C4-2B (cell line): ENCODE measurements at regions not wholly inside any gene's neighbourhood (a gene's known extent, or its start where the extent isn't known, plus 50 kb on each side); places are given as distances from the start of the nearest gene placed in this dataset.

Source experiments
- H3K27ac ChIP-seq: fragments of 450-650 bp; 2 replicates; pipeline ENCODE4 v1.5.1; 2017
- ZFX ChIP-seq: fragments of 450-650 bp; IDR thresholded peaks from 2 replicates; pipeline ENCODE4 v1.6.1; 2017
- TF ChIP-seq, protein P1 (sequence below): fragments of 450-650 bp; conservative IDR thresholded peaks from 2 replicates; pipeline ENCODE4 v1.5.1; 2017; ENCODE audit warnings: mild to moderate bottlenecking

DNA sequence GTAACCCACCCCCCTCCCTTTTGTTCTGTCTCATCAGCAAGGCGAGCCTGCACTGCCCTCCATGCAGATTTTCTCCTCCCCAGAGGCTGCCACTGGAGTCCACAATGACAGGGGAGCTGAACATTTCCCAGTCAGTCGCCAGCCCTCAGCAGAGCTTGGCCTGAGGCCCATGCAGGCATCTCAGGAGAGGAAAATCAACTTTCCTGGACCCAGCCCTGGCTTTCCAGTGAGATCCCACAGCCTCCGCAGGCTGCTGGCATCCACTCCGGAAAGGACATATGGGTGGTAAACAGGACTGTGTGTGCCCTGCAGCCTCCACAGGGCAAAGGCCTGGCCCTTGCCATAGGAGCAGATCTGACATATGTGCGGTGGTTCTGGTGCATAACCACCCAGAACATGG is 253.8 kb downstream of the TNS1 start:
- no peak overlapping the region for H3K27ac ChIP-seq

DNA sequence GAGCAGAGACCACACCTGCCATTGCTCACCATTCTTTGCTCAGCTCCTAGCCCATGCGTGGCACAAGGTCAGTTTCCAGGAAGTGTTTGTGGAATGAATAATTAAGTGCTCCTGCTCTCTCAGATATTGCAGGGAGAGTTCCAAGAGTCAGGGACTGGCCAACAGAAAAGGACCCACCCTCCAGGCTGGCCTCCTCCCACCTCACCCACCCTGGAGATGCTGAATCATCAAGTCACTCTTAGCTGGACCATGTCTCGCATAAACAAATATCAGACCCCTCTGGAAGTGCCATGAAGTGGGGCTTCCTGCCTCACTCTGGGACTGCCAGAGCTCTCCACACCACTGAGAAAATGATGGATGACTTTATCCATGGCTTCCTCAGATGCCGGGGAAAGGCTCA is 256.0 kb downstream of the TNS1 start:
- no peak for TF ChIP-seq ZFX
- TF ChIP-seq, protein P1, sequence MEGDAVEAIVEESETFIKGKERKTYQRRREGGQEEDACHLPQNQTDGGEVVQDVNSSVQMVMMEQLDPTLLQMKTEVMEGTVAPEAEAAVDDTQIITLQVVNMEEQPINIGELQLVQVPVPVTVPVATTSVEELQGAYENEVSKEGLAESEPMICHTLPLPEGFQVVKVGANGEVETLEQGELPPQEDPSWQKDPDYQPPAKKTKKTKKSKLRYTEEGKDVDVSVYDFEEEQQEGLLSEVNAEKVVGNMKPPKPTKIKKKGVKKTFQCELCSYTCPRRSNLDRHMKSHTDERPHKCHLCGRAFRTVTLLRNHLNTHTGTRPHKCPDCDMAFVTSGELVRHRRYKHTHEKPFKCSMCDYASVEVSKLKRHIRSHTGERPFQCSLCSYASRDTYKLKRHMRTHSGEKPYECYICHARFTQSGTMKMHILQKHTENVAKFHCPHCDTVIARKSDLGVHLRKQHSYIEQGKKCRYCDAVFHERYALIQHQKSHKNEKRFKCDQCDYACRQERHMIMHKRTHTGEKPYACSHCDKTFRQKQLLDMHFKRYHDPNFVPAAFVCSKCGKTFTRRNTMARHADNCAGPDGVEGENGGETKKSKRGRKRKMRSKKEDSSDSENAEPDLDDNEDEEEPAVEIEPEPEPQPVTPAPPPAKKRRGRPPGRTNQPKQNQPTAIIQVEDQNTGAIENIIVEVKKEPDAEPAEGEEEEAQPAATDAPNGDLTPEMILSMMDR = no peak
- no peak overlapping the region for H3K27ac ChIP-seq

More for the DNA sequence above, 253.8 kb downstream of the TNS1 start:
- no peak for TF ChIP-seq ZFX
- TF ChIP-seq, protein P1 = no peak

DNA sequence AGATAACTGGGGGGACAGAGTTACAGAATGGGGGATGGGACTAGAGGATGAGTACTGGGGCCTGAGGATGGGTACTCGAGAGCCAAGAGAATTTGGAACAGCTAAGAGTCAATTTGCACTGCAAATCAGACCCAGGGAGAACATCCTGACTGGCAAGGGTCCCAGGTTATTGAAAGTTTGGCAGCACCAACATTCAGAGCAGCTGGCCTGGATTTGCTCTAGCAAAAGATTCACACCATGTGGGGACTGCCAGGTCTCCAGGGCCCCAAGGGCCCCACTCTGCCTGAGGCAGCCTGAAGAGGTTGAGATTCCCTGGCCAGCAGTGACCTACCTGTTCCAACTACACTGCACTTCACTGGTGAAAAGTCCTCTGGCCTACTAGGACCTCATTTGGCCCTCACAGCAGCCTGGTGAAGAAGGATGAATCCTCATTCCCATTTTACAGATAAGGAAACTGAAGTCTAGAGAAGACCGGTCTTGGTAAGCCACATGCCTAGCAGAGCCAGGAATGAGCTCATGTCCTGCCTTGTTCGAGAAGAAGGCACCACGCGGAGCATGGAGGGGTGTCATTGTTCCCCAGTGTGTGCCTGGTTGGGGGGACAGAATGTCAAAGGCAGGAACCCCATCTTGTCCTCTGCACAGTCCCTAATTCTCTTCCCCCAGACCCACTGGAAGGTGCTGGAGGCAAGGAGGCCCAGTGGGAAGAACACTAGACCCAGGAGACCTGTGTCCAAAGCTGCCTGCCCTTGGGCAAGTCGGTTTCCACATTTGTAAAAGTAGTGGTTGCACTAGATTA is 258.6 kb downstream of the TNS1 start:
- TF ChIP-seq, protein P1 = no peak
- no peak for TF ChIP-seq ZFX
- H3K27ac ChIP-seq = no peak overlapping the region

DNA sequence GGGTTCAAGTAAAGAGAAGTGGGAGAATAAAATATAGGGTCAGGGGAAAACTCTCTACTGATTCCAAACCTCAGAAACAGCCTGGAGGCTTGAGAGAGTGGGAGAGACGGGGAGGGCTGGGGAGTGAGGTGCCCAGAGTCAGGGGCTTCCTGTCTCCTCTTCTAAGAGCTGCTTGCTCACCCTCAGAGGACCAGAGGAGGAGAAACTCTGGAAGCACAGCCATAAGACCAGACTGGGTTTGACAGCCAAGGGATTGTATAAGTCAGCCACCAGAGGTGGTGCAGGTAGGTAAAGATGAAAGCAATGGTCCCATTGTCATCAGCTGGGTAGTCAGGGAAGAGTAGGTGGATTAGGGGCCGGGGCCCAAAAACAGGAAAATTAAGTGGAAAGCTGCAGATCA is 259.4 kb downstream of the TNS1 start:
- H3K27ac ChIP-seq = no peak overlapping the region
- no peak for TF ChIP-seq ZFX
- TF ChIP-seq, protein P1 = no peak

DNA sequence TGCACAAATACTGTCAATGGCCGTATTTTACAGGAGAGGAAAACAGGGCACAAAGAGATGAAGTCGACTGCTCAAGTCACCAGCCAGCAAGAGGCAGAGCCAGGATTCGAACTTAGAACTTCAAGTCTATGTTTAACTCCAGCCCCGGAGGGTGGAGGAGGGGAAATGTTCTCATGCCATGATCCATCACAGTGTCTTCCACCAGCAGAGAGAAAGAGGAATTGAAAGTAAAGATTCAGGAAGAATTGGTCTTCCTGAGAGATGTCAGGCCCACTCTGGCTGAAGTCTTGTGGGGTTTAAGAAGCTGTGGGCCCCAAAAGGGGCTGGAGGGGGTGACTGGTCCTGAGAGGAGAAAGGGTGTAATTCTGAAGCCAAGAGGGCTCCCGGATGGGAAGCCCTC is 260.0 kb downstream of the TNS1 start:
- TF ChIP-seq ZFX = no peak
- TF ChIP-seq, protein P1 = no peak

DNA sequence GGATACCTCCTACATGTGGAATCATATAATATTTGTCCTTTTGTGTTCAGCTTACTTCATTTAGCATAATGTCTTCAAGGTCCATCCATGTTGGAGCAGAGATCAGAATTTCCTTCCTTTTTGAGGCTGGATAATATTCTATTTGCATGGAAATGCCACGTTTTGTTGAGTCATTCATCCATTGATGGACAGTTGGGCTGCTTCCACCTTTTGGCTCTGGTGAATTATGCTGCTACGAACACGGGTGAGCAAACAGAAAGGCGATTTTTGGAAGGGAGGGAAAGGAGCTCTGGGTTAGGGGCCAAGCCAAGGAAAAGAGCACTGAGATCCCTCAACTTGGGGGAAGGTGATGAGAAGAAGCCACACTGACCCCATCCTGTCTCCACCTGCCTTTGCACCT is 260.5 kb downstream of the TNS1 start:
- TF ChIP-seq, protein P1 = no peak
- TF ChIP-seq ZFX = no peak
- H3K27ac ChIP-seq = no peak overlapping the region

More for the DNA sequence above, 260.0 kb downstream of the TNS1 start:
- no peak overlapping the region for H3K27ac ChIP-seq

DNA sequence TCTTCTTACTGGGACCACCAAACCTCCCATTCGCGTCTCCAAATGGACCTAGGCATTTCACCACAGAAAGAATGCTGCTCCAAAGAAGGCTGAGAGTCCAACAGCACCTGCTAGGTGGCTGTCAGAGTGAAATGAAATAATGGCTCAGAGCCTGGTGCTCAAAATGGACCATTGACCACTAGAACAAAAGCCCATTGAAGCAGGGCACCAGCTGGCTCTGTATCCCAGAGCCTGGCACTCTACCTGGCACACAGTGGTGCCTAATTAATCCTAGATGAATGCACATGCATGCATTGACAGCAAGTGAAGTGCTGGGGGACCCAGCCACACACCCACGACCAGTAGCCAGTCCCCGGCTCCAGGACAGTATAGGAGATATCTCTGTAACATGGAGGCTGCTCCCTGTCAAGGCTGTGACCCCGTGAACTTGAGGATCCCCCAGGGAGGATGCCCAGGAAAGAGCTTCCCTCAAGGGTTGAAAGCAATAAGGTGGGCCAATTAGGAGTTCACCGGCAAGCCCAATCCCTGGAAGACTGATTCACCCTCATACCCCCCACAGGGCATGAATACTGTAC is 261.3 kb downstream of the TNS1 start:
- TF ChIP-seq, protein P1 = no peak
- TF ChIP-seq ZFX = no peak
- no peak overlapping the region for H3K27ac ChIP-seq
